T-helper 2 cell treated with Interferon-gamma antibody and Interleukin-4, amounts not matched to agents 5 μg/mL and 100 μg/mL, for 36 hours (primary cell): ENCODE measurements at regions not wholly inside any gene's neighbourhood (a gene's known extent, or its start where the extent isn't known, plus 50 kb on each side); places are given as distances from the start of the nearest gene placed in this dataset.

ENCODE experiments used
- DNase-seq: peaks from one replicate; pipeline ENCODE4 v3.0.0; 2021; ENCODE audit warnings: low spot score
- H3K27ac Mint-ChIP-seq: one replicate; pipeline ENCODE4 v1.8.0; 2021; ENCODE audit warnings: mild to moderate bottlenecking, mixed read lengths
- H3K27me3 Mint-ChIP-seq: one replicate; pipeline ENCODE4 v1.8.0; 2021; ENCODE audit warnings: low read depth, mixed read lengths
- H3K36me3 Mint-ChIP-seq: one replicate; pipeline ENCODE4 v1.8.0; 2021; ENCODE audit warnings: low read depth, mixed read lengths
- H3K4me1 Mint-ChIP-seq: one replicate; pipeline ENCODE4 v1.8.0; 2021; ENCODE audit warnings: low read depth, mixed read lengths
- H3K4me3 Mint-ChIP-seq: one replicate; pipeline ENCODE4 v1.8.0; 2022; ENCODE audit warnings: mild to moderate bottlenecking, moderate library complexity, mixed read lengths
- H3K9me3 Mint-ChIP-seq: one replicate; pipeline ENCODE4 v1.8.0; 2021; ENCODE audit warnings: mixed read lengths

DNA sequence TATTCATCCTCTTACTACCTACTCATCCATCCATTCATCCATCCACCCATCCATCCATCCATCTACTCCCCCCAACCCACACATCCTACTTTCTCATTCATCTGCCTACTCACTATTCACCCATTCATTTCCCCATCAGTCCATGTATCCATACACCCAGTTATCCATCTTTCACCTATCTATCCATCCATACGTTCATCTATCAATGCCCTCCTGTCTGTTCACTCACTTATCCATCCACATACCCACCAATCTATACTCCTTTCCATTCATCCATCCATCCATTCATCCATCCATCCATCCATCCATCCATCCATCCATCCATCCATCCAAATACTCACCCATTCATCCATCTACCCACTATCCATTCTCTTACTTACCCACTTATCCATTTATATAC, 117.8 kb upstream of the LHX5 start:
- no peaks in the 10 kb centered on the region for H3K9me3 Mint-ChIP-seq
- no peaks in the 10 kb centered on the region for H3K36me3 Mint-ChIP-seq
- H3K4me1 Mint-ChIP-seq = peaks cover 2% of the 10 kb centered on the region
- H3K4me3 Mint-ChIP-seq = no peak overlapping the region
- DNase-seq = no peak
- H3K27ac Mint-ChIP-seq = no peak overlapping the region
- H3K27me3 Mint-ChIP-seq = peaks cover 15% of the 10 kb centered on the region

- peaks cover 2% of the 10 kb centered on the region for H3K4me1 Mint-ChIP-seq
- no peaks in the 10 kb centered on the region for H3K36me3 Mint-ChIP-seq
- no peaks in the 10 kb centered on the region for H3K9me3 Mint-ChIP-seq
- H3K4me3 Mint-ChIP-seq = no peak overlapping the region
- DNase-seq = no peak
- peaks cover 15% of the 10 kb centered on the region for H3K27me3 Mint-ChIP-seq
- no peak overlapping the region for H3K27ac Mint-ChIP-seq
Measured at GRCh38 chr12:113587720-113588119, 116.0 kb upstream of the LHX5 start.

GRCh38 chr12:113586461-113586860, 114.8 kb upstream of the LHX5 start:
- no peak for DNase-seq
- Mint-ChIP-seq H3K4me3 (no peak overlapping the region), H3K27me3 (peaks cover 8% of the 10 kb centered on the region), H3K27ac (no peak overlapping the region), H3K4me1 (peaks cover 2% of the 10 kb centered on the region), H3K36me3 (no peaks in the 10 kb centered on the region), H3K9me3 (no peaks in the 10 kb centered on the region)

- Mint-ChIP-seq H3K9me3 (peaks cover 6% of the 10 kb centered on the region), H3K27ac (no peak overlapping the region), H3K4me3 (no peak overlapping the region), H3K27me3 (no peaks in the 10 kb centered on the region), H3K4me1 (no peaks in the 10 kb centered on the region), H3K36me3 (no peaks in the 10 kb centered on the region)
- no peak for DNase-seq
Measured at GRCh38 chr12:113582521-113583218, 111.0 kb upstream of the LHX5 start.

DNA sequence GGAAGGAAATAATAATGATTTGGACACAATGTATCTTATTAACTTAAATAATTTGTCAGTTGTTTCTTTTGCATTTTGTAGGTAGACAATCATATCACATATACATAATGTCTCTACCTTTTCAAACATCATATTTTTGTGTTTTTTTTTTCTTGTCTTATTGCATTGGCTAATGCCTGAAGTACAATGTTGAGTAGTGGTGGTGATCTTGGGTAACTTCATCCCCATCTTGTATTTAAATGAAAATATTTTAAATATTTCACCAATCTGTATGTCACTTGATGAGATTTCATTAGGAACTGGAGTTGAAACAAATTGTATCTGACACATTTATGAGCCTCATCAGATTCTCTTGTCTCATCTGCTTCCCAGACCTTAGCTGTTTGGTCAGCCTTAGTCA, 109.7 kb upstream of the LHX5 start:
- Mint-ChIP-seq H3K4me1 (no peaks in the 10 kb centered on the region), H3K36me3 (no peaks in the 10 kb centered on the region), H3K27me3 (no peaks in the 10 kb centered on the region), H3K27ac (no peak overlapping the region), H3K9me3 (peaks cover 6% of the 10 kb centered on the region), H3K4me3 (no peak overlapping the region)
- no peak for DNase-seq

DNA sequence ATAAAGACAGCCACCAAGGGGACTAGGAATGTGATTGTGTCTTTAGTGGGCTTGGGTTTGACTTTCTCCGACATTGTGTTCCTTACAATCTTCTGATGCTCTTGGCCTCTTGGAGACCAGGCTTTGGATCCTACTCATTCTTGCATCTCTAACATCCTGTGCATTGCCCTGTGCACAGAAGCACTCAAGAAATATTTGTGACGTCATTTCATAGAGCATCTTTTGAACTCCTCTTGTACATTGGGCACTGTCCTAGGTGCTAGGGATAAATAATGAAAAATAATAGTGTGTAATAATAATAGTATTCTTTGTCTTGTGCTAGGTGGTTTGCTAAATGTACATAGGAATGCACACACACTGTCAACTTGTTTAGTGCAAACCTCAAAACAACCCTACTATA, 108.8 kb upstream of the LHX5 start:
- H3K27ac Mint-ChIP-seq = no peak overlapping the region
- no peaks in the 10 kb centered on the region for H3K27me3 Mint-ChIP-seq
- no peaks in the 10 kb centered on the region for H3K4me1 Mint-ChIP-seq
- peaks cover 6% of the 10 kb centered on the region for H3K9me3 Mint-ChIP-seq
- H3K36me3 Mint-ChIP-seq = no peaks in the 10 kb centered on the region
- DNase-seq = no peak
- no peak overlapping the region for H3K4me3 Mint-ChIP-seq

DNA sequence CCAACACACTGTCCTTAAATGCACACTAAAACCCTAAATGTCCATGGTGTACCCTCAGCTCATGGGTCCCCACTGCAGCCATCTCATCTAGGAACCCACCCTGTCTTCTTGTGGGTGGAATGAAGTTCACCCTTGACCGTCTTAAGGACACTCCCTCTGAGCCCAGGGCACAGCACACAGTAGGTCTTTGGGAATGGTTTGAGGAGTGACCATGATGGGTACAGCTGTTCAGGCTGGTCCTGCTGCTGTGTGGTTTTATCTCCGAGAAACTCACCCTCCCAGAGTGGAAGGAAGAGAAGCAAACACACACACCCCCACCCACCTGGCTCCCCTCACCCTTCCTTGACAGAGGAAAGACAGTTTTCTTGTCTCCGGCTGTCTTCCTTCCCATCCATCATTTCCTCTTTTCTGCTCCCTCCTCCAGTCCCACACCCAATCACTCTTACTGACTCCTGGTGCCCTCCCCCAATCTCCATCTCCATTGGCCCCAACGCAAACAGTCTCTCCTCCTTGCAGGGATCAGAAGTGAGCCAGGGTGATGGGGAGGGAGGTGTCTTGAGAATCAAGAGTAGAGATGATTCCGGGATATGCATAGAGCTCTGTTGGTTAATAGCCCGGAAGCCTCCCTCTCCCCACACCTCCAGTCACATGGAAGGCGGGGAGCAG, 105.9 kb upstream of the LHX5 start:
- Mint-ChIP-seq H3K4me1 (no peaks in the 10 kb centered on the region), H3K4me3 (no peak overlapping the region), H3K36me3 (no peaks in the 10 kb centered on the region), H3K9me3 (peaks cover 6% of the 10 kb centered on the region), H3K27me3 (no peaks in the 10 kb centered on the region), H3K27ac (no peak overlapping the region)
- DNase-seq = no peak

GRCh38 chr12:113575386-113575785, 103.7 kb upstream of the LHX5 start:
- DNase-seq = no peak
- no peaks in the 10 kb centered on the region for H3K36me3 Mint-ChIP-seq
- H3K27ac Mint-ChIP-seq = no peak overlapping the region
- H3K4me1 Mint-ChIP-seq = no peaks in the 10 kb centered on the region
- H3K4me3 Mint-ChIP-seq = no peak overlapping the region
- no peaks in the 10 kb centered on the region for H3K27me3 Mint-ChIP-seq
- peaks cover 4% of the 10 kb centered on the region for H3K9me3 Mint-ChIP-seq

DNA sequence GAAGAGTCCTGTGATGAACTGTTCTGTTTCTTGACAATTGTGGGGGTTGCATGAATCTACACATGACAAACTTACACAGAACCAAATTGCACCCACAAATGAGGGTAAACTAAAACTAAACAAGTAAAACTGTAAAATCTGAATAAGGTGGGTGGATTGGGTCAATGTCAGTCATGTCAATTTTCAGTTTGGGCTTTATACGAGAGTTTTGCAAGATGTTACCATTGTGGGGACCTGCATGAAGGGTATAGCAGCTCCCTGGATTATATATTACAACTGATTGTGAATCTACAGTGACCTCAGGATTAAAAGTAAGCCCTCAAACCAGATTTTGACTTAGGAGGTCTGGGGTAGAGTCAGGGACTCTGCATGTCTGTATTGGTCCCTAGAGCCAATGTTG, 101.5 kb upstream of the LHX5 start:
- no peak overlapping the region for H3K4me3 Mint-ChIP-seq
- H3K4me1 Mint-ChIP-seq = no peaks in the 10 kb centered on the region
- H3K27ac Mint-ChIP-seq = no peak overlapping the region

GRCh38 chr12:113571713-113572112, 100.0 kb upstream of the LHX5 start:
- no peak for DNase-seq
- no peaks in the 10 kb centered on the region for H3K4me1 Mint-ChIP-seq
- no peak overlapping the region for H3K4me3 Mint-ChIP-seq

More for the DNA sequence above, 101.5 kb upstream of the LHX5 start:
- Mint-ChIP-seq H3K27me3 (no peaks in the 10 kb centered on the region), H3K36me3 (no peaks in the 10 kb centered on the region), H3K9me3 (peaks cover 4% of the 10 kb centered on the region)
- no peak for DNase-seq

GRCh38 chr12:113569806-113570205, 98.1 kb upstream of the LHX5 start:
- peaks cover 4% of the 10 kb centered on the region for H3K9me3 Mint-ChIP-seq
- no peaks in the 10 kb centered on the region for H3K27me3 Mint-ChIP-seq
- H3K36me3 Mint-ChIP-seq = no peaks in the 10 kb centered on the region
- H3K4me1 Mint-ChIP-seq = no peaks in the 10 kb centered on the region
- H3K27ac Mint-ChIP-seq = no peak overlapping the region
- H3K4me3 Mint-ChIP-seq = no peak overlapping the region
- DNase-seq = no peak

More at GRCh38 chr12:113571713-113572112, 100.0 kb upstream of the LHX5 start:
- Mint-ChIP-seq H3K9me3 (peaks cover 4% of the 10 kb centered on the region), H3K27me3 (no peaks in the 10 kb centered on the region), H3K36me3 (no peaks in the 10 kb centered on the region), H3K27ac (no peak overlapping the region)

- Mint-ChIP-seq H3K27me3 (no peaks in the 10 kb centered on the region), H3K4me1 (no peaks in the 10 kb centered on the region), H3K36me3 (no peaks in the 10 kb centered on the region), H3K4me3 (no peak overlapping the region), H3K9me3 (peaks cover 4% of the 10 kb centered on the region), H3K27ac (no peak overlapping the region)
- DNase-seq = no peak
Measured at GRCh38 chr12:113568021-113568420, 96.3 kb upstream of the LHX5 start.

- Mint-ChIP-seq H3K9me3 (no peaks in the 10 kb centered on the region), H3K4me3 (no peak overlapping the region), H3K36me3 (no peaks in the 10 kb centered on the region), H3K27me3 (no peaks in the 10 kb centered on the region), H3K27ac (no peak overlapping the region), H3K4me1 (no peaks in the 10 kb centered on the region)
- DNase-seq = no peak
Measured at GRCh38 chr12:113565368-113565767, 93.7 kb upstream of the LHX5 start.

- Mint-ChIP-seq H3K36me3 (no peaks in the 10 kb centered on the region), H3K4me1 (no peaks in the 10 kb centered on the region), H3K27me3 (no peaks in the 10 kb centered on the region)
Measured at GRCh38 chr12:113561068-113561780, 89.6 kb upstream of the LHX5 start.

More at GRCh38 chr12:113561068-113561780, 89.6 kb upstream of the LHX5 start:
- Mint-ChIP-seq H3K4me3 (no peak overlapping the region), H3K27ac (no peak overlapping the region), H3K9me3 (no peaks in the 10 kb centered on the region)
- DNase-seq = no peak
